Epidermal melanocyte (primary cell): ENCODE measurements at regions not wholly inside any gene's neighbourhood (a gene's known extent, or its start where the extent isn't known, plus 50 kb on each side); places are given as distances from the start of the nearest gene placed in this dataset.
"Not testable (repeated sequence)": the region's sequence is repeated elsewhere in the genome, so short reads cannot be mapped to it uniquely, and the experiment has no call there.

Experiments used
- DNase-seq: peaks from one replicate; pipeline ENCODE4 v3.0.0; 2011; ENCODE audit warnings: low spot score; ENCODE audit not compliant: insufficient read length

DNA sequence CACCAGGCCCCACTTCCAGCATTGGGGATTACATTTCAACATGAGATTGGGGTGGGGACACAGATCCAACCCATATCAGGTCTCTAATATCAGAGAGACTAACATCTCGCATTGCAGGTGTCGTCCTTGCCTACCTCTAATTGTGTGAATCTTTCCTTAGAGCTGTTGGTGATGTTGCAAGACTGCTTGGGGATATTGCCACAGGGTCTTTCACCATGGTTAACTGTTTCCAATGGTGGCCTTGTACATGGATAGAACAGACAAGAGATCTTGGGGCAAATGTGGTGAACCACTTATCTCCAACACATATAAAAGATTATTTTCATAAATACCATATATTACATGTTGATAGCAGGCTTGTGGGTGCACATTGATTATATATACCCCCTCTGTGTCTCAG, 270.3 kb upstream of the LINC00305 start:
- no peak for DNase-seq

DNA sequence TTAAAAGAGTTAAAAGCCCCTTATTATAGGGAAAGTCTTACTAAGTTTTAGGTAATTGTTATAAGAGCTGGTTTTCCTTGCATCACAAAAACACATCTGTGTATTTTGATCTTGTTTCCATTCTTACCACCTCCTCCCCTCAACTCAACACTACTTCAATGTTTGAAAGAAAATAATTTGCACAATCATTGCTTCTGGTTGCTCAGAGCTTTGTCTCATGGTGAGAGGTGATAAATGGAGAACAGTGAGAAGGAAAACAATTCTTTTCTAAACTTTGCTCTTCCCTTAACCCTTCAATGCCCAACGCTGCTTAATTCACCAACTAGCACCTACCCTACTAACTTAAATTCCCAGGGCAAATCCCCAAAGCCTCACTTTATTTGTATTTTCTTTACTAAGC, 268.1 kb upstream of the LINC00305 start:
- no peak for DNase-seq

DNA sequence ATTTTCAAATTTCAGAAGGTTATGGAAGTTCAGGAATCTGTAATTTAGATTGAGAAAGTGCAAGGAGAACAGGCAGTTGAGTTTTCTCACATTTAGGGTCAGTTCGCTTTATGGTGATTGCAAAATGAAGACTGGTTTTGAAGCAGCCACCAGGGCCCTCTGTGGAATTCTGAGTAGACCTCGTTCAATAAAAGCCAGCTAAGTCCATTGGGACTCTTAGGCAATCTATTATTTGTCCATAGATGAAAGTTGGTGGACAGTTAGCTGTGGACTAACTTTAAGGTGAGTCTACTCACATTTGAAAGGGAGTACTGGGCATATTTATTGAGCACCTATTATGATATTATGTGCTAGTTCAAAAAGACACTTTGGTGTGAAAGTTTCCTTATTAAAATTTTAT, 266.3 kb upstream of the LINC00305 start:
- DNase-seq: no peak

DNA sequence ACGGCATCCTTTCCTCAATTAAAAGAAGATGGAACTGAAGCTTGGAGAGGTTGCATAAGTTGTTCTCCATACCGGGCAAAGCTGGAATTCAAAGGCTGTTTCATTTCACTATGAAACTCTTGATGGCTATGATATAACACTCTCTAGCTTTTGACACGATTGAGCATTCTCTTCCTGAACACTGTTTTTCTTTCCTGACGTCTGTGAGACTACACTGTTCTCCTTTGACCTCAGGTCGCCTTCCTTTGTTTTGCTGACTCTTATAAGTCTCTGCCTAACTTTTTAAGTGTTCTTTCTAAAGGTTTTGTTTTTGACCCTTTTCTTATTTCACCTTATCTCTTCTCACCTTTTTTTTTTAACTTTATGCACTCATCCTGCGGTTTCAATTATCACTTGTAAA, 261.8 kb upstream of the LINC00305 start:
- DNase-seq: no peak

DNA sequence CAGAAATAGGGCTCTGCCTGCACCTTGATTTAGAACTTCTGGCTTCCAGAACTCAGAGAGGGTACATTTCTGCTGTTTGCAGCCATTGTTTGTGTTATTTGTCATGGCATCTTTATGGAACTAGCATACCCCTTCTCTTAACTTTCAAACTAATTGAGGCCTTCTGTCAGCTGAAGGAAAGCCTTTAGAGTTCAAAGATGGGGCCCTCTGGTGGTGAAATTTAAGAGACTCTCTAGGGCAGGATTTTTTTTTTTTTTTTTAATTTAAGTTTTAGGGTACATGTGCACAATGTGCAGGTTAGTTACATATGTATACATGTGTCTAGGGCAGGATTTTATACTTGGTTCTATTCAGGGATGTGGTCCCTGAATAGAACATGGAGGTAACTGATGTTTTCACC, 260.6 kb upstream of the LINC00305 start:
- peak; percentile 21 for DNase-seq

DNA sequence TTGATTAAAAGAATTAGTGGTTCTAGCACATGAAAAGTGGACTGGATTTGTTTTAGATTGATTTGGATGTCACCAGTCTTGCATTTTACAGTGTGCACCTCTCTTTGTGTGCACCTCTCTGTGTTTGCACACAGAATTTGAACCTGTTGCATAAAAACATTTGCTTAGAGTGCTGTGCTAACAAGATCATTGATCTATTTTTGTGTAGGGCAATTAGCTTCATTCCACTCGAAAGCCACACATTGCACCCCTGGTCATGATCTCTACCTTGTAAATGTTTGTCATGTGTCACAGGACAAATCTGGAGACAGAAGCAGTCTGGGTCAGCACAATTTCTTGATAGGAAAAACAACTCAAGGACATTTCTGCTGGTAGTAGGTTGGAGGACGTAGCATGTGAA, 258.7 kb upstream of the LINC00305 start:
- DNase-seq: no peak

DNA sequence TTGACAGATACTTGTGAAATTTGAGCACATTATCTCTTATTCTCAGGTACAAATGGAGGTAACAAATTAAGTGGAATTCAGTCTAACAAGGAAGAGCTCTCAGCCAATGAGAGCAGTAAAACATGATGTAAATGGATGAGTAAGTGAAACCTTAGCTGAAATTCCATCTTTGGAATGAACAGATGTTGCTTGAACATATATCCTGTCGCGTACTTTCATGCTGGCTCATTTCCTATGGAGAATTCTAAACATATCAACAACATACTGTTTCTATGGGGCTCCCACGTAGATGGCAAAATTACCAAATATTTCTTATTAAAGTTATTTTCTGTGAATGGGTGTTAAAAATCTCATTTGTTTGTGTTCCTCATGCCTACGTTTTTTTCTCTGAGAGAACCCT, 256.3 kb upstream of the LINC00305 start:
- no peak for DNase-seq

DNA sequence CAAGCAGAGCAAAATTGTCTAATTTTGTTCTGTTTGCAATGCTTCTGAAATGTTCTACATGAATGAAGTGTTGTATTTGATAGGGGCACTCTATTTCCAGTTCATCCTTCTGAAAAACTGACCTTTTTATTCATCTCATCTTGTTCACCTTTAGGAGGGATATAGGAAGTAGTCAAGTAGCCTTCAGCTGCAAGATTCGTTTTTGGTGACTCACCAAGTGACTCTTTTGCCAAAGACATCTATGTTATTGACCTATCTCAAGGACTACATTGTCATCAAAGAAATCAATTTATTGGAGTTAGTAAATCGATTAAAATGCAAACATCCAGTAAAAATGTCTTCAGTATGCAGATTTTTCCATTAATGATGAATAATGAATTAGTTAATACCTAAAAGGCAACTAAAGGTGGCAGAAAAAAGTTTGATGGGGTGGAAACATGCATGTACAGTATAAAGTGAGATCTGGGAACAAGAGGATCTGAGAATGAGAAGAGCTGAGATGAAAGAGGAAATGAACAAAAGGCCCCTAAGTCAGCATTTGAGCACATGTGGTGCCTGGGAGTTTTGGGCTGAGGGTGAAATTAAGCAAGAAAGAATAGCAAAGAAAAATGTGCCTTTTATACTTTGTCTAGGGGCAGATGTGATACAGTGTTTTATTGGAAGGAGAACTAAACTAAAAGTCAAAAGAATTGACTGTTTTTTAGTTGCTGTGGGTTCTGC, 255.1 kb upstream of the LINC00305 start:
- no peak for DNase-seq

DNA sequence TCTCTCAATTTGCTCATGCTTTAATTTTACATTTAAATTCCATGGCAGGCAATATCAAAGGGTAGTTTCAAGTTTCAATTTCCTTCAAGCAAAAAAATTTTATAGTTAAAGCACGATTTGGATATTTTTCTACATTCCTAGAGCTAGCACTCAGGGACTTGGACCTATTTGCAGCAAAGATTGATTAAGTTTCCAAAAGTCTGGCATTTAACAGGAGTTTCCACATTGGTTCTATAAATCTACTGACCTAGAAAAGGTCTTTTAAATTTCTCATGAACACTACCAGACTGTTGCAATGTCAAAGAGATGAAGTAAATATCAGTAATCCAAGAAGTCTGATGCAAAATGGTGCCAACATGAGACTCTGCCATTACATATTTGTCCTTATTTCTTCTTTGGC, 253.7 kb upstream of the LINC00305 start:
- DNase-seq: no peak

DNA sequence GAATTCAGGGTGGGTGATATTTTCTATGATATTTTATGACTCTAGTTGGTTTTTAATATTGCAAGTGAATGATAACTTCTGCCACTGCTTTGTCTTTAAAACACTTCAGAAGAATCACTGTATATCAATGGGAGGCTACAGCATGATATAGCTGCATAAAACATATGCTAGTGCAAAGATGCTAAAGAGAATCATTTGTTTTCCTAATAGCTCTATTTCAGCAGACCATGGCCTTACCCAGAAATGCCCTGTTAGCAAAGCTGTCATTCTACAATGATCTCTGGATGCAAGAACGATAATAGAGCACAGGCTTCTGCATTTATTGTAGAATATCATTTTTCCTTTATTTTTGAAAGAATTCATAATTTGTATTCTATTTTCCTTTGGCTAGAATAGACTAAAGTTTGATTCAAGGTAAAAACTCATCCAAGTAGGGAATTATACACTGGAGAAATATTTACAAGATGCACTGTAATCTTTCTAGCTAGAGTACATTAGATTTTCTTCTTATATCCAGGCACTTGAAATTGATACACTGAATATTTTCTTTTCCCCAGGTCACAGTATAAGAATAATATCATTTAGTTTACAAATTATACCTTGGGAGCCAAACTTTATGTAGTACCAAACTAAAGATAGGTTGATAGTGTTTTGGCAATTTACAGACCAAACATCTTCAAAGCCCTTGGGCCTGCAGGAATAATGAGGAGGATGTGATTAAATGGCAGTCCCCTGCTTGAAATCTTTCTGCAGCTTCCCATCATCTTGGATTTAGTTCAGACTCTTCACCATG, 252.6 kb upstream of the LINC00305 start:
- no peak for DNase-seq

DNA sequence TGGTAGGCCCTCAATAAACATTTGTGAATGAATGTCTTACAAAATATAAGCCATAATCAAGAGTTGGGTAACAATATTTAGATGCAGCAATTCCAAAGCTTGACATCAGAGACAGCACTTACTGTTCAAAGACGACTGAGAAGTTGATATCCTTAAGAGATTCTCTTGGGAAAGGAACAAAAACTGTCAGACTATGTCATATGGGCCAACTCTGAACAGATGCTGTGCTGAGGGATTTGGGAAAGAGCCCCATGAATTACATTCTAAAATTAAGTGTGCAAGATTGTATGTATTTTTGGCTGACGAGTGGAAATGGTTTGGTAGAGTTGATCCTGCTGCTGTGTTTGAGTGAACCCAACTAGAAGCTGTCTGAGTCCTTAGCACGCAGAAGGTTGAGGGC, 250.7 kb upstream of the LINC00305 start:
- DNase-seq: no peak

DNA sequence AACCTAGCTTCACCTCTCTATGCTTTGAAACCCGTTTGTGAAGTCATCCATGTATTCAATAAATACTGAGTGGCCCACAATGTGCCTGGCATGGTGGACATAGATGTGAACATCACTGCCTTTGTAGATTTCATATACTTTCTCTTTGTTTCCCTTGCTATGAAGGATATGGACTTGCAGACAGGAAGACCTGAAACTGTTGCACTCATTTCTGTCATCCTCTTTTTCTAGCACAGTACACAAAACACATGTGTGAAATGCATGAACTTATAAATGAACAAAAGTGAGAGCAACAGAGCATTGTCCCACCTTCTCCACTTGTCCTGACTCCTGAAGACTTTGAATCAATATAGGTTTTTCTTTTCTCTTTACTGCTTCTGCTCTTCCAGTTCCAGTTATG, 249.4 kb upstream of the LINC00305 start:
- DNase-seq: no peak

DNA sequence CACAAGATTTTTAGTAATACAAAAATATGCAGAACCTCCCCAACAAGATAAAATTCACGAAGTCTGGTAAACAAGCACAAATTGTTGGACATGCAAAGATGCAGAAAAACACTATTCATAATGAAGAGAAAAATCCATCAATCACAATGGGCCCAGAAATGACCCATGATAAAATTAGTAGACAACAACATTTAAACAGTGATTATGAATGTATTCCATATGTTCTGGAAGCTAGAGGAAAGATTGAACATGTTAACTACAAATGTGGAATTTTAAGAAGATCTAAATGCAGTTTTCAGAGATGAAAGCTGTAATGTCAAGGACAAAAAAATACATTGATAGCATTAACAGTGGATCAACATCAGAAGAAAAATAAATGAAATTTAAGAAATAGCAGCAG, 243.3 kb upstream of the LINC00305 start:
- DNase-seq: no peak

DNA sequence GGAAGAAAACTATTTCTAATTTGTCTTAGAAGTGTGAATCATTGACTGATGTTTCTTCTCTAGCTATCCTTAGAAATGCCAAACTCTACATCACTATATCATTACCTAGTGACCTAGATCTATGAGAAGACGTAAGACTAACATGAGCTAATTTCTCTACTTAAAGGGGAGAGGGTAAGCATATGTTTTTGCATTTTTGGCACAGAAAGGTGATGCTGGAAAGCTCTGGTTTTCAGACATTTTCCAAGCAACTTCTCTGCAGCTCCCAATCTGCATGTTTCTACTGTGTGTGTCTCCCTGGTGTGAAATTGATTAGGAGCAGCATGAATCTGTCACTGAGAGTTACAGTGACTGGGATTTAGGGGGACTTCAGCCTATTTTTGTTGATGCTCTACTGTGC, 235.2 kb upstream of the LINC00305 start:
- DNase-seq: no peak

DNA sequence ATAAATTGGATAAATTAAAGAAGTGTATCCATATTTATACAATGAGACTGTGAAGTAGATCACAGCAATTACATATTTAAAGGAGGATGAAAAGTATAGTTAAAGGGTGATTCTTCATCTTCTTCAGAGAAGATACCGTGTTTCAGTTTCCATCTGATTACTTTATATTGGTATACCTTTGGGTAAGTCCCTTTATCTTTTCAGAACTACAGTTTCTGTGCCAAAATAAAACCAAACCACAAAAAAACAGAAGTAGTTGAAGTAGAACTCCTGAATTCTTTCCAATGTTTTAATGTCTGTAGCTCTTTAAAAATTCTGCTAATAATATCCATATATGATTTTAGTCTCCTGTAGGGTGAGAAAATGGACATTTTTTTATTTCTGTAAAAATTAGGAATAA, 231.2 kb upstream of the LINC00305 start:
- DNase-seq: no peak

DNA sequence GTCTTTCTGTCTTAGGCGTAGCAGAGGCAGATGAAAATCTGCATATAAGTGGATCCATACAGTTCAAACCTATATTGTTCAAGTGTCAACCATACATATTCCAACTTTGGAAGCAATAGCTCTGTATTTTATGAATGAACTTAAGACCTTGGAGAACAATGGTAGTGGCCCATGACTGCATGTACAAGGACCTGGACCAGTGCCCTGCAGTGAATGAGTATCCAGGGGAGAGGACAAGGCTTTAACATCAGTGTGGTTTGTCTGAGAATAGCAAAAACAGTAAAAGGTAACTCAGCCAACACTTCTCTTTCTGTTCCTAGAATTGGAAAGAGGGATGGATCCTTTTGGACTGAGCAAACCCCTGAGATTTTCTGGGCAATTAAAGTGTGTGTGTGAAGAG, 230.8 kb upstream of the LINC00305 start:
- no peak for DNase-seq

DNA sequence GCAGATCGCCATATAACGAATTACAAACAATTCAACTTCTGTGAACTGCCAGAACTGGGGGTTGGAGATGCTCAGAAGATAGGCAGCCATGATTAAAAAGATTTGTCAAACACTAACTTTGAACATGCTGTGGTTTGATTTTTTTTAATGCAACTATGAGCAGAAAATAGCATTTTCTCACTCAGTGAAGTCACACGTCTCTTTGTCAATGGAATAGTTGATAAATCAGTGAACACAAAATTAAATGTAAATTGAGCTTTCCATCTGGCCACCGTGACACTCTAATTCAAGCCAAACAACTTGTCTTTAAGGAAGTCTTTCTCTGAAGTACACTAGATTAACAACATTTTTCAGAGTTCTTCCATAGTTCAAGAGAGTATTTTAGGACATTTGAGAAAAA, 228.6 kb upstream of the LINC00305 start:
- DNase-seq: no peak

DNA sequence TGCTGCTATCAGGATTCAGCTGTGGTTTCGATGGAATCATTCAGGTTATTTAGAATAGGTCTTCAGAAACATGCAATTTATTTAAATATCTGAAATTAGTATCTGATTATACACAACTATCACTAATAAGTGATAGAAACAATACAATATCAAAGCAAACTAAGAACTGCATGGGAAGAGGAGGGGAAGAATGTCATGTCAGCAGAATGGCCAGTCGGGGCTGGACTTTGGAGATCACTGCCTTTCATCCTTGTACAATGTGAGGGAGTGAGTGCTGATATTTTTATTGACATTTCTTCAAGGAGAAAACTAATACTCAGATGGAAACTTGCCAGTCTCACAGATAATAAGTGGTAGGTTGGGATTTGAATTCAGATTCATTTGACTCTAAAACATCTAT, 224.0 kb upstream of the LINC00305 start:
- no peak for DNase-seq

DNA sequence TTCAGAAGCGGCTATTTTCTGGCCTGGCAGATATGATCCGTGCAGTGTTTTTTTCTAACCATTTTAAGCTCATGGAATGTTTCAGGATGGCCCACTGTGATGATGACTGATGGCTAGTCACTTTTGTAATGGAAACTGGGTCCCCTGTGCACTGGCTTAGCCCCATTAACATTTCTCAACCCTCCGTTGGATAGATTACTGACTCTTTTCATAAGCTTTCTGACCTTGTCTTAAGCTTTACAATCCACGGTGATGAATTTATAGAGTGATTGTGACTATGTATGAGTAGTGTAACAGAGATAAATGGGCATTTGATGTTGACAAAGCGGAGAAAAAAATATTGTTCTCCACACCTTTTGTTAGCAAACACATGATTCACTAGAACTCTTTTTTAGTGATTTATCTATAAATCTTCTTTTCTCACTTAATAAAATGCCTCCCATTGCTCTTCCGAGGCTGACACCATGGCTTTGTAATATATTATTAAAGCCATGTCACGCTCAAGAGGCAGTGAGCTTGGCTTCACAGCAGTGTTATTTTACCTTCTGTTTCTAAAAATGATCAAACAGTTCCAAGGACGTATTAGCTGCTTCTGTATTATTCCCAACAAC, 221.0 kb upstream of the LINC00305 start:
- DNase-seq: not testable (repeated sequence)

DNA sequence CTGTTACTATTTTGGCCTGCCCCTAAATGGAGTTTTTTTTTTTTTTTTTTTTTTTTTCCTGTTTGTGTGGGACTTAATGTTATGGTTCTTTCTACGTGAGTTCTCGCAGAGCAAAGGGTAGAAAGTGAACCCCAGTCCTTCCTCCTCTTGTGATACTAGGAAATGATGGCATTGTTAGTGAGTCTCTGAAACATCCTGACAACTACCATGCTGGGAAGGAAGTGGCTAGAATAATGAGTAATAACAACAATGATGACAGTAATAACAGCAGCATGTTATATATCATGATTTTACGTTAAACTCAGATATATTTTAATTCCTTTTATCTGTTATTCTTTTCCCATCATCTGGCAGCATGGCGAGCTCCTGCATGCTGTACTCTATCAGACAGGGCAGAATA, 216.2 kb upstream of the LINC00305 start:
- DNase-seq: no peak

DNA sequence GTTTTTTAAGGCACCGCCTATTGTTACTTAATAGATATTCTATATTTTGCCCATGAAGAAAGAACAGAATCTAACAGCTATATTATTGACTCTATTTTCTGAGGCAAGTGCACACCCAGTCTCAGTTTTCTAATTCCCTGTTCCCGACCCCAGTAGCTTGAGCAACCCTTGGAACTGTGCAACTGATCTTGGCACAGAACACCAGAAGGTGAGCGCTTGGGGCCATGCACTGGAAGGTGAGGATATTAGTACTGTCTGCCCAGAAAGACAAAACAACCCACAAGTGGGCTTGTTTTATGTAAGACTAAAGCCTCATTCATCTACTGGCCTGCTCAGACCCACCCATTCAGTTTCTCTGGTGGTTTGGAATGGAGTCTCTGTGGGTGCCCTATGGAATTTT, 188.8 kb upstream of the LINC00305 start:
- no peak for DNase-seq

DNA sequence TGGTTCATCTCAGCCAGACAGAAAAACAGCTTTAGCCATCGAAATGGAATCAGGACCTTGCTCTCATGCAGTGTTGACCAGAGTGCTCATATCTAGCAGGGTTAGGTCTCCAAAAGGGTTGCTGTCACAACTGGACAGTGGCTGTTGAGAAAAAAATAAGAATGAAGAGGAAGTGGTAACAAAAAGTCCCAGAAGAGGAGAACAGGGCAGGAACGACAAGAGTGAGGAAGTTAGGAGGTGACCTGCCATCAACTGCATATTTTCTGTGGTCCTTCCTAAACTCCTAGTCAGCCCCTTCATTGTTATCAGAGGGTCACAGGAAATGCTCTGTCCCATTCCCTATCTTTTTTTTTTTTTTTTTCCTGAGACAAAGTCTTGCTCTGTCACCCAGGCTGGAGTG, 188.1 kb upstream of the LINC00305 start:
- DNase-seq: no peak

DNA sequence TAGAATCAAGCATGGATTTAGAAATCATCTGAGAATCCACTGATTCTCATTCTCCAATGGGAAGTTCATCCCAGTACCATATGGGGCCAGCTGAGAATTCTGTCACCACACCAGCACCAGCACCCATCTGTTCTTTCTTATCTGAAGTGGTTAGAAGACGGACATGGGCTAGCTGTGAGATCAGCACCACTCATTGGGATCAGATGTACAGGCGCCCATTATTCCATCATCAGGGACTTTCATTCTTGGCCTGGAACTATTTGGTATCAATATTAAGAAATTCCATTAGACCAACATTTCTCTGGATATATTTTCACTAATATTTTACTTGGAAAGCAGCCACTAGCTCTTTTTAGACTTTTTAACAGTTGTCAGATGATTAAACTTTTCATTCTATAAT, 185.9 kb upstream of the LINC00305 start:
- DNase-seq: no peak
